BE2C (cell line): ENCODE measurements at regions not wholly inside any gene's neighbourhood (a gene's known extent, or its start where the extent isn't known, plus 50 kb on each side); places are given as distances from the start of the nearest gene placed in this dataset.

Experiments
- DNase-seq: peaks from one replicate; pipeline ENCODE4 v3.0.0-alpha.2; 2020
- H3K27me3 ChIP-seq: fragments of 250-450 bp; sonication (Bioruptor Pico); 2 replicates; pipeline ENCODE4 v1.5.1; 2020; ENCODE audit warnings: mild to moderate bottlenecking
- H3K36me3 ChIP-seq: fragments of 250-450 bp; sonication (Bioruptor Pico); 2 replicates; pipeline ENCODE4 v1.5.1; 2020; ENCODE audit warnings: mild to moderate bottlenecking
- H3K4me1 ChIP-seq: fragments of 250-450 bp; sonication (Bioruptor Pico); 2 replicates; pipeline ENCODE4 v1.5.1; 2020
- H3K4me3 ChIP-seq: 2 replicates; pipeline ENCODE4 v1.5.1; 2011; ENCODE audit warnings: low read depth, low read length
- H3K9me3 ChIP-seq: fragments of 250-450 bp; sonication (Bioruptor Pico); 2 replicates; pipeline ENCODE4 v1.5.1; 2020
- TF ChIP-seq, protein P1 (sequence below): IDR thresholded peaks from 2 replicates; pipeline ENCODE4 v1.5.1; 2012; ENCODE audit warnings: mild to moderate bottlenecking, low read depth, low read length

DNA sequence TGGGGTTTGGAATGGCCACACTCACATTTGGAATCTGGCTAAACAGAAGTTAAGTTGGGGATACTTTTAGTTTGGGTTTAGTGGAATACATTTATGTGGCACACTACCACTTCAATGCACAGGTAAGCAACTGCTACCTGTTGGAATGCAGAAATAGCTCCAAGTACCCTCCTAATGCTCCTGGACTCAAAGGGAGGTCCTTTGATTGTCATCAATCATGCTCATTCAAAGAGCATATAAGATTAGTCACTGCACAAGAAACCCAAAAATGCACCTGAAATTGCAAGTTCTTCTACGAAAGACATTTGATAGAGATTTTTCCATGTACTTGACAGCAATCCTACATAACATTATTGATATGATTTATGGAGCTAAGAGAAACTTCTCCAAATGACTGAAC is 247.7 kb downstream of the ANKRD50 start:
- H3K36me3 ChIP-seq, result no peaks in the 10 kb centered on the region
- H3K4me3 ChIP-seq, result no peak overlapping the region
- no peaks in the 10 kb centered on the region for H3K9me3 ChIP-seq
- DNase-seq, result no peak
- no peaks in the 10 kb centered on the region for H3K27me3 ChIP-seq
- TF ChIP-seq, protein P1, sequence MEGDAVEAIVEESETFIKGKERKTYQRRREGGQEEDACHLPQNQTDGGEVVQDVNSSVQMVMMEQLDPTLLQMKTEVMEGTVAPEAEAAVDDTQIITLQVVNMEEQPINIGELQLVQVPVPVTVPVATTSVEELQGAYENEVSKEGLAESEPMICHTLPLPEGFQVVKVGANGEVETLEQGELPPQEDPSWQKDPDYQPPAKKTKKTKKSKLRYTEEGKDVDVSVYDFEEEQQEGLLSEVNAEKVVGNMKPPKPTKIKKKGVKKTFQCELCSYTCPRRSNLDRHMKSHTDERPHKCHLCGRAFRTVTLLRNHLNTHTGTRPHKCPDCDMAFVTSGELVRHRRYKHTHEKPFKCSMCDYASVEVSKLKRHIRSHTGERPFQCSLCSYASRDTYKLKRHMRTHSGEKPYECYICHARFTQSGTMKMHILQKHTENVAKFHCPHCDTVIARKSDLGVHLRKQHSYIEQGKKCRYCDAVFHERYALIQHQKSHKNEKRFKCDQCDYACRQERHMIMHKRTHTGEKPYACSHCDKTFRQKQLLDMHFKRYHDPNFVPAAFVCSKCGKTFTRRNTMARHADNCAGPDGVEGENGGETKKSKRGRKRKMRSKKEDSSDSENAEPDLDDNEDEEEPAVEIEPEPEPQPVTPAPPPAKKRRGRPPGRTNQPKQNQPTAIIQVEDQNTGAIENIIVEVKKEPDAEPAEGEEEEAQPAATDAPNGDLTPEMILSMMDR, result no peak
- H3K4me1 ChIP-seq, result no peaks in the 10 kb centered on the region

DNA sequence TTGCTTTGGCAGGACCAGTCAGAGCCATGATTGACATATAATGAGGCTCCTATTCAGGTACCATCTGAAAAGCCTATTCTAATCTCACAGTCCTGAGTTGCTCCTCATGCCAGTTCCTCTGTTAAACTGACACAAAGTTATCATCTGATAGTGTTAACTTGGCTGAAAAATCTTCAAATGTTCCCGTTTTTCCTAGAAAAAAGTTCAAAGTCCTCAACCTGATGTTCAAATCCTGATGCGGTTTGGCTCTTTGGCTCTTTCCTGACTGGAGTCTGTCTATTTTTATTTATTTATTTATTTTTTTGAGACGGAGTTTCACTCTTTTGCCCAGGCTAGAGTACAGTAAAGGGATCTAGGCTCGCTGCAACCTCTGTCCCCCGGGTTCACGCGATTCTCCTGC is 244.2 kb downstream of the ANKRD50 start:
- Histone ChIP-seq H3K4me3 (no peak overlapping the region), H3K9me3 (no peaks in the 10 kb centered on the region), H3K27me3 (no peaks in the 10 kb centered on the region), H3K36me3 (no peaks in the 10 kb centered on the region), H3K4me1 (no peaks in the 10 kb centered on the region)
- TF ChIP-seq, protein P1, result no peak
- no peak for DNase-seq

DNA sequence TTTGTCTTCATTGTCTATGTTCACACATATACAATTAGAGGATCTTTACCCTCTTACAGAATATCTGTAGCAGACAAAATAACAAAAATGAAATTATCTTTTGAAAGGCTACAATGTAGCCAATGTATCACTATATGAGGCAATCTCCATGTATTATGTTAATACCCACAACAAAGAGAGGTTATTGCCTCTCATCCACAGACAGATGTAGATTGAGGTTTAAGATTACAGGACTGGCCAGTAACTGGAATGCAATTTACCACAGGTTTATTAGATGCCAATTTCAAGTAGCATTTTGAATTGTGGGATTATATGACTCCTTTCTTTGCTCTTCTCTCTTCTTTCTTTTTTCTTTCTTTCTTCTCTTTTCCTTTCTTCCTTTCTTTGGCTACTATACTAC is 242.6 kb downstream of the ANKRD50 start:
- DNase-seq, result no peak
- Histone ChIP-seq H3K9me3 (no peaks in the 10 kb centered on the region), H3K27me3 (no peaks in the 10 kb centered on the region), H3K36me3 (no peaks in the 10 kb centered on the region), H3K4me3 (no peak overlapping the region), H3K4me1 (no peaks in the 10 kb centered on the region)
- TF ChIP-seq, protein P1, result no peak

DNA sequence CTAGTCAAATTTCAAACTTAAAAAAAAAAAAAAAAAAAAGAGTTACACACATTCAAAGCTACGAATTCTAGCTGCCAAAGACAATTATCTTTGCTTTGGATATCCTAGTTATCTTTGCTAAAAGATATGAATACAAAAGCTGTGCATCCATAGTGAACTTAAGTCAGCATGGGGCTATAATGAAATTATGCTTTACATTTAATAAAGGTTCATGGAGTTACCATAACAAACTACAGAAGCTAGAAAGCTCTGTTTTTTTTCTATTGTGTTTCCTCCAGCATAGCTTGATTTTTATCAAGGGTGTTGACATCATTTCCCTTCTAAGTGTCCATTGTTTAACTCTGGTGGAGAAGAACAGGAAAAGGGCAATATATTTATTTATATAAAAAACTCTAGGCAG is 234.1 kb downstream of the ANKRD50 start:
- H3K36me3 ChIP-seq, result no peaks in the 10 kb centered on the region

DNA sequence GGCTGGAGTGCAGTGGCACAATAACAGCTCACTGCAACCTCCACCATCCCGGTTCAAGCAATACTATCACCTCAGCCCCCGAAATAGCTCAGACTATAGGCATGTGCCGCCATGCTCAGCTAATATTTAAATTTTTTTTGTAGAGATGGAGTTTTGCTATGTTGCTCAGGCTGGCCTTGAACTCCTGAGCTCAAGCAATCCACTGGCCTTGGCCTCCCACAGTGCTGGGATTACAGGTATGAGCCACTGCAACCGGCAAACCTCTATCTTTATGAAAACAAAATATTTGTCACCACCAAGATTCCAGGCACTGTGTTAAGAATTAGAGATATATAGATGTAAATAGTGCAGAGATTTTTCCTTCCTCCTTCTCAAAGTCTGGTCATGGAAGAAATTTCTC is 232.5 kb downstream of the ANKRD50 start:
- TF ChIP-seq, protein P1, result no peak
- H3K4me1 ChIP-seq, result peaks cover 24% of the 10 kb centered on the region
- H3K4me3 ChIP-seq, result no peak overlapping the region
- no peak for DNase-seq
- H3K36me3 ChIP-seq, result no peaks in the 10 kb centered on the region
- H3K9me3 ChIP-seq, result no peaks in the 10 kb centered on the region
- H3K27me3 ChIP-seq, result no peaks in the 10 kb centered on the region

More for the DNA sequence above, 234.1 kb downstream of the ANKRD50 start:
- Histone ChIP-seq H3K9me3 (no peaks in the 10 kb centered on the region), H3K4me1 (peaks cover 20% of the 10 kb centered on the region), H3K27me3 (no peaks in the 10 kb centered on the region), H3K4me3 (no peak overlapping the region)
- TF ChIP-seq, protein P1, result no peak
- DNase-seq, result no peak

DNA sequence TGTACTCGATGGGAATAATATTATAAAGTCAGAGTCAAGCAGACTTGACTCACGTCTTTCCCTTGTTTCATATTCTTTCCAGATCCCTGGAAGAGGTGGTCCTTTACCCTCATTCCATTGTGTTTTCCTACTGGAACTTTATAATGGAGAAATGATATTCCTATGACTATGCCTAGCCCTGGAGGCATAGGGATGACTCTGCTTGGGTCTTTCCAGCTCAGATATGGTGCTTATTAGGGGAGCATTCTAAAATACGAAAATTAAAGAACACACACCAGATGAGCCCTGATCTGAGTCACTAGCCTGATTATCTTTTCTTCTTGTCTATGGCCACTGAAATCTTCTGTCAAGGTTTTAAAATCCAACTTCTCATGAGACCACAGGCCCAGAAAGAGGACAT is 231.4 kb downstream of the ANKRD50 start:
- H3K36me3 ChIP-seq, result no peaks in the 10 kb centered on the region
- DNase-seq, result no peak
- no peak overlapping the region for H3K4me3 ChIP-seq
- peaks cover 24% of the 10 kb centered on the region for H3K4me1 ChIP-seq
- TF ChIP-seq, protein P1, result no peak
- no peaks in the 10 kb centered on the region; the same call in 1 of the 2 replicates for H3K9me3 ChIP-seq
- H3K27me3 ChIP-seq, result no peaks in the 10 kb centered on the region
